ENCODE measurements at regions not wholly inside any gene's neighbourhood (a gene's known extent, or its start where the extent isn't known, plus 50 kb on each side); places are given as distances from the start of the nearest gene placed in this dataset.
"Not testable (repeated sequence)": the region's sequence is repeated elsewhere in the genome, so short reads cannot be mapped to it uniquely, and the experiment has no call there.

- Histone ChIP-seq H3K4me2 (ENCODE audit: control insufficient read depth, extremely low read depth, insufficient read depth, low read depth, low read length) (no peak overlapping the region), H3K4me1 (ENCODE audit: control insufficient read depth, extremely low read depth, insufficient read depth, low read length) (peaks cover 13% of the 10 kb centered on the region), H3K79me2 (ENCODE audit: control insufficient read depth, insufficient read depth, low read length) (no peaks in the 10 kb centered on the region), H3K27me3 (ENCODE audit: control insufficient read depth, extremely low read depth, insufficient read depth, low read length) (no peaks in the 10 kb centered on the region), H3K4me3 (ENCODE audit: control insufficient read depth in 2 of 3, extremely low read depth in 1 of 3, insufficient read depth in 2 of 3, low read depth in 1 of 3, low read length in 3 of 3) (no peak overlapping the region), H4K20me1 (ENCODE audit: control insufficient read depth, extremely low read depth, insufficient read depth, low read length) (no peaks in the 10 kb centered on the region), H3K9me3 (ENCODE audit: control insufficient read depth, low read depth, low read length) (no peaks in the 10 kb centered on the region), H3K9me1 (ENCODE audit: control insufficient read depth, extremely low read depth, insufficient read depth, low read length) (no peaks in the 10 kb centered on the region), H2AFZ (ENCODE audit: control insufficient read depth, low read length) (no peak overlapping the region), H3K36me3 (ENCODE audit: control insufficient read depth in 2 of 2, extremely low read depth in 1 of 2, insufficient read depth in 2 of 2, low read length in 2 of 2) (no peaks in the 10 kb centered on the region), H3K9ac (ENCODE audit: control insufficient read depth, extremely low read depth, insufficient read depth, low read length) (no peak overlapping the region), H3K27ac (ENCODE audit: control insufficient read depth, insufficient read depth, low read length) (no peak overlapping the region)
- DNase-seq (ENCODE audit: low read depth, low spot score): no peak
- dilution Hi-C loops (cut with MboI; ENCODE audit: extremely low pct_ligation_motif_present, low sequenced_read_pairs): no loop called here
- FAIRE-seq: no peak
- TF ChIP-seq, protein P1, sequence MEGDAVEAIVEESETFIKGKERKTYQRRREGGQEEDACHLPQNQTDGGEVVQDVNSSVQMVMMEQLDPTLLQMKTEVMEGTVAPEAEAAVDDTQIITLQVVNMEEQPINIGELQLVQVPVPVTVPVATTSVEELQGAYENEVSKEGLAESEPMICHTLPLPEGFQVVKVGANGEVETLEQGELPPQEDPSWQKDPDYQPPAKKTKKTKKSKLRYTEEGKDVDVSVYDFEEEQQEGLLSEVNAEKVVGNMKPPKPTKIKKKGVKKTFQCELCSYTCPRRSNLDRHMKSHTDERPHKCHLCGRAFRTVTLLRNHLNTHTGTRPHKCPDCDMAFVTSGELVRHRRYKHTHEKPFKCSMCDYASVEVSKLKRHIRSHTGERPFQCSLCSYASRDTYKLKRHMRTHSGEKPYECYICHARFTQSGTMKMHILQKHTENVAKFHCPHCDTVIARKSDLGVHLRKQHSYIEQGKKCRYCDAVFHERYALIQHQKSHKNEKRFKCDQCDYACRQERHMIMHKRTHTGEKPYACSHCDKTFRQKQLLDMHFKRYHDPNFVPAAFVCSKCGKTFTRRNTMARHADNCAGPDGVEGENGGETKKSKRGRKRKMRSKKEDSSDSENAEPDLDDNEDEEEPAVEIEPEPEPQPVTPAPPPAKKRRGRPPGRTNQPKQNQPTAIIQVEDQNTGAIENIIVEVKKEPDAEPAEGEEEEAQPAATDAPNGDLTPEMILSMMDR (optimal IDR thresholded peaks at IDR 0.05 in 1 of 3, IDR thresholded peaks at IDR 0.05 in 1 of 3, conservative IDR thresholded peaks at IDR 0.05 in 1 of 3; ENCODE audit: extremely low read depth in 1 of 3, insufficient read depth in 2 of 3, low read length in 3 of 3): no peak
- TF ChIP-seq EZH2 (IDR thresholded peaks at IDR 0.05; ENCODE audit: low read length): no peak
Observed at GRCh38 chr17:53463363-53463762, 359.4 kb upstream of the KIF2B start.

DNA sequence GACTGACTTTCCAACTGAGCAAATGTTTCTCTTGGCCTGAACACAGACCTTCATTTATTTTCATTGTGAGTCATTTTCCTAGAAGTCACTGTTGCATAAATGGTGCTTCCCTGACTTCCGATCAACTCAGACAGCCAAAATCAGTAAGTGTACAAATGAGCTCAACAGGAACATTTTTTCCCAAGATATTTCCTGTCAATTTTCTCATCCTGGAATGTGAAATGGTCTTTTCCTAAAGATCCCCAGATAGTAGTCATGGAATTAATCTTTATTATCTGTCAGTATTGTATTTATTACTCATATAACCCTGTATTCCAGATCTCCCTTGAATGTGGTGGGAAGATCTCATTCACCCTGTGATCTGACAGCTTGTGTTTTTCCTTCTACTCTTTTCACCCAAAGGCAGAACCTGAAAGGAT is 360.3 kb upstream of the KIF2B start:
- peak; percentile 11 for DNase-seq (ENCODE audit: low read depth, low spot score)
- H2AFZ ChIP-seq (ENCODE audit: control insufficient read depth, low read length): no peak overlapping the region
- no peaks in the 10 kb centered on the region for H3K27me3 ChIP-seq (ENCODE audit: control insufficient read depth, extremely low read depth, insufficient read depth, low read length)
- no peak overlapping the region for H3K4me3 ChIP-seq (ENCODE audit: control insufficient read depth in 2 of 3, extremely low read depth in 1 of 3, insufficient read depth in 2 of 3, low read depth in 1 of 3, low read length in 3 of 3)
- no peaks in the 10 kb centered on the region for H3K9me1 ChIP-seq (ENCODE audit: control insufficient read depth, extremely low read depth, insufficient read depth, low read length)
- peak overlapping the region; percentile 46 for H3K4me2 ChIP-seq (ENCODE audit: control insufficient read depth, extremely low read depth, insufficient read depth, low read depth, low read length)
- dilution Hi-C loops (cut with MboI; ENCODE audit: extremely low pct_ligation_motif_present, low sequenced_read_pairs): no loop called here
- TF ChIP-seq EZH2 (IDR thresholded peaks at IDR 0.05; ENCODE audit: low read length): no peak
- TF ChIP-seq, protein P1 (optimal IDR thresholded peaks at IDR 0.05 in 1 of 3, IDR thresholded peaks at IDR 0.05 in 1 of 3, conservative IDR thresholded peaks at IDR 0.05 in 1 of 3; ENCODE audit: extremely low read depth in 1 of 3, insufficient read depth in 2 of 3, low read length in 3 of 3): no peak
- H3K9ac ChIP-seq (ENCODE audit: control insufficient read depth, extremely low read depth, insufficient read depth, low read length): no peak overlapping the region
- H3K27ac ChIP-seq (ENCODE audit: control insufficient read depth, insufficient read depth, low read length): no peak overlapping the region
- H3K4me1 ChIP-seq (ENCODE audit: control insufficient read depth, extremely low read depth, insufficient read depth, low read length): peaks cover 13% of the 10 kb centered on the region
- H3K9me3 ChIP-seq (ENCODE audit: control insufficient read depth, low read depth, low read length): no peaks in the 10 kb centered on the region
- no peaks in the 10 kb centered on the region for H3K79me2 ChIP-seq (ENCODE audit: control insufficient read depth, insufficient read depth, low read length)
- no peaks in the 10 kb centered on the region for H4K20me1 ChIP-seq (ENCODE audit: control insufficient read depth, extremely low read depth, insufficient read depth, low read length)
- peak; percentile 17 for FAIRE-seq
- no peaks in the 10 kb centered on the region for H3K36me3 ChIP-seq (ENCODE audit: control insufficient read depth in 2 of 2, extremely low read depth in 1 of 2, insufficient read depth in 2 of 2, low read length in 2 of 2)

DNA sequence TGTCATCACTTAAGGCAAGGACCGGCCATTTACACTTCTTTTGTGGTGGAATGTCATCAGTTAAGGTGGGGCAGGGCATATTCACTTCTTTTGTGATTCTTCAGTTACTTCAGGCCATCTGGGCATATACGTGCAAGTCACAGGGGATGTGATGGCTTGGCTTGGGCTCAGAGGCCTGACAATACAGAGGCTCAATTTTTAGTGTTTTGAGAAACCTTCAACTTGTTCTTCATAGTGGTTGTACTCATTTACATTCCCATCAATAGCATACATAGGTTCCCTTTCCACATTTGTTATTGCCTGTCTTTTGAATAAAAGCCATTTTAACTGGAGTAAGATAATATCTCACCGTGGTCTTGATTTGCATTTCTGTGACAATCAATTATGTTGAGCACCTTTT is 366.8 kb upstream of the KIF2B start:
- H3K27ac ChIP-seq (ENCODE audit: control insufficient read depth, insufficient read depth, low read length); H3K27me3 ChIP-seq (ENCODE audit: control insufficient read depth, extremely low read depth, insufficient read depth, low read length); H3K9me3 ChIP-seq (ENCODE audit: control insufficient read depth, low read depth, low read length); H4K20me1 ChIP-seq (ENCODE audit: control insufficient read depth, extremely low read depth, insufficient read depth, low read length); H3K9me1 ChIP-seq (ENCODE audit: control insufficient read depth, extremely low read depth, insufficient read depth, low read length); H3K9ac ChIP-seq (ENCODE audit: control insufficient read depth, extremely low read depth, insufficient read depth, low read length); H2AFZ ChIP-seq (ENCODE audit: control insufficient read depth, low read length); H3K79me2 ChIP-seq (ENCODE audit: control insufficient read depth, insufficient read depth, low read length); H3K4me2 ChIP-seq (ENCODE audit: control insufficient read depth, extremely low read depth, insufficient read depth, low read depth, low read length); H3K36me3 ChIP-seq (ENCODE audit: control insufficient read depth in 2 of 2, extremely low read depth in 1 of 2, insufficient read depth in 2 of 2, low read length in 2 of 2); H3K4me1 ChIP-seq (ENCODE audit: control insufficient read depth, extremely low read depth, insufficient read depth, low read length); DNase-seq (ENCODE audit: low read depth, low spot score); dilution Hi-C loops (cut with MboI; ENCODE audit: extremely low pct_ligation_motif_present, low sequenced_read_pairs); FAIRE-seq; H3K4me3 ChIP-seq (ENCODE audit: control insufficient read depth in 2 of 3, extremely low read depth in 1 of 3, insufficient read depth in 2 of 3, low read depth in 1 of 3, low read length in 3 of 3): not testable (repeated sequence)
